LNCAP (cell line): ENCODE measurements at regions not wholly inside any gene's neighbourhood (a gene's known extent, or its start where the extent isn't known, plus 50 kb on each side); places are given as distances from the start of the nearest gene placed in this dataset.

ENCODE experiments used
- TF ChIP-seq, protein P1 (sequence below): fragments of 450-650 bp; IDR thresholded peaks from 2 replicates; pipeline ENCODE4 v1.5.1; 2017; ENCODE audit warnings: mild to moderate bottlenecking

DNA sequence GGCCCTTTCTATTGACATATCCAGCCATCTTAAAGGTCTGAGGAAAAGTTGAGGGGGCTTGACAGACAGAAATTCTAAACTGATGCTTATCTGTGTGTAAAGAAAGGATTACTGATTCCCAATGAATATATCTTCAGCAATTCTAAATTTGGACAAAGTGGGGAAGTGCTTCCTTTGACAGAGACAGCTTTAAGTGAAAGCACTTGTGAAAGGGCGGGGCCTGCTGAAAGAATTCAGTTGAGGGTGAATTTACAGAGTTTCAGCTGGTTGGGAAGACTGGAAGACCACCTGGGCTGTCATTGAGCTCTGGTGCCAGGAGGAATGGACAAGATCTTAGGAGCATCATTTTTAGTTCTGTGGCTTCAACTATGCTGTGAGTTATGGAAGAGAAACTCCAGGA is 412.5 kb upstream of the OR4E1 start:
- TF ChIP-seq, protein P1, sequence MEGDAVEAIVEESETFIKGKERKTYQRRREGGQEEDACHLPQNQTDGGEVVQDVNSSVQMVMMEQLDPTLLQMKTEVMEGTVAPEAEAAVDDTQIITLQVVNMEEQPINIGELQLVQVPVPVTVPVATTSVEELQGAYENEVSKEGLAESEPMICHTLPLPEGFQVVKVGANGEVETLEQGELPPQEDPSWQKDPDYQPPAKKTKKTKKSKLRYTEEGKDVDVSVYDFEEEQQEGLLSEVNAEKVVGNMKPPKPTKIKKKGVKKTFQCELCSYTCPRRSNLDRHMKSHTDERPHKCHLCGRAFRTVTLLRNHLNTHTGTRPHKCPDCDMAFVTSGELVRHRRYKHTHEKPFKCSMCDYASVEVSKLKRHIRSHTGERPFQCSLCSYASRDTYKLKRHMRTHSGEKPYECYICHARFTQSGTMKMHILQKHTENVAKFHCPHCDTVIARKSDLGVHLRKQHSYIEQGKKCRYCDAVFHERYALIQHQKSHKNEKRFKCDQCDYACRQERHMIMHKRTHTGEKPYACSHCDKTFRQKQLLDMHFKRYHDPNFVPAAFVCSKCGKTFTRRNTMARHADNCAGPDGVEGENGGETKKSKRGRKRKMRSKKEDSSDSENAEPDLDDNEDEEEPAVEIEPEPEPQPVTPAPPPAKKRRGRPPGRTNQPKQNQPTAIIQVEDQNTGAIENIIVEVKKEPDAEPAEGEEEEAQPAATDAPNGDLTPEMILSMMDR: no peak

DNA sequence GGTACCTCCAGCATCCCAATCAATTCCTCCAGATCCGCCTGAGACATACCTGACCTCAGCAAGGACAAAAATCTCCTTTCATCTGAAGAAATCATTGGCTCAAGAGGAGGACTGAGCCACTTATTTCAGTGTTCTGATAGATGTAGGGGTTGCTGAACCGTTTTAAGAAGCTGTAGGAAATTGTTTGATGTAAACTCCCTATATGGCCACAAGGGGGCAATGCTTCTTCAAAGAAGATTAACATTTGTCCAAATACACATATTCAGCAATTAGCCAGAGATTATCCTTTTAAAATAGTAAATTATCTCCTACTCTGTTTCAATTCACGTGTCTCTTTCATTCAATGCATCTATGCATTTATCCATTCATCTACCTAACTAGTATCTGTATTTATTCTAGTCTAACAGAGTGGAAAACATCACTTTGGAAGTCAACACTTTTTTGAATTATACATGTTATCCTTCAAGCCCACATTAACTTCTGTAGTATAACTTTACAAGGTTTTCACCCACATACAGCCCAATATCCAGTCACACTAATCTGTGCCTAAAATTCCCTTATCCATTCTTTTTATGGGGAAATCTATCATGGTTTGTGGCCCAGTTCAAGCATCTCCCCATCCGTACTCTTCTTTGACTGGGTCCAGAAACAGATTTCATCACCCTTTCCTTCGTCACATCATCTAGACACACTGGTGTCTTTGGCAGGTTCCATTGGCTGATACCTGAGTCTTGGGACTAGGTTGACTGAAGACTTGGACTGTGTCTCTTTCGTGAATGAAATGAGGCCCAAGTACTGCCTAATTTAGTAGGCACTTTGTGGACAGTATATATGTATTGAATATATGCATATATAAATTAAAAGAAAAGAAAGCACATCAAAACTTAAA is 411.0 kb upstream of the OR4E1 start:
- TF ChIP-seq, protein P1: peak; percentile 79

GRCh38 chr14:22081337-22081736 is 407.7 kb upstream of the OR4E1 start:
- TF ChIP-seq, protein P1: no peak

- TF ChIP-seq, protein P1: no peak
These were observed 406.1 kb upstream of the OR4E1 start for GRCh38 chr14:22079766-22080165.

DNA sequence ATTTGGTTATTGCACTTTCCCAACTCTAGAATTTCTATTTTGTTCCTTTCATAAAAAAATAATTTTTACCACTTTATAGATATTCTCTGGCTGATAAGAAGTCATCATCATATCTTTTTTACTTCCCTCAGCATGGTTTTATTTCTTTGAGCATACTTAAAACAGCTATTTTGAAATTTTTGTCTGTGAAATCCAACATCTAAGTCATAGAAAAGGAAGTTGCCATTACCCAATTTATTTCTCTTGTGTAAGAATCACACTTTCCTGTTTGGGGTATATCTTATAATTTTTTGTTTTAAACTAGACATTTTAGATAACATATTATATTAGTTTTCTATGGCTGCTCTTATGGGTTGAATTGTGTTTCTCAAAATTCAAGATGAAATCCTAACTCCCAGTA is 400.2 kb upstream of the OR4E1 start:
- TF ChIP-seq, protein P1: no peak

GRCh38 chr14:22071006-22071405 is 397.4 kb upstream of the OR4E1 start:
- TF ChIP-seq, protein P1: no peak

DNA sequence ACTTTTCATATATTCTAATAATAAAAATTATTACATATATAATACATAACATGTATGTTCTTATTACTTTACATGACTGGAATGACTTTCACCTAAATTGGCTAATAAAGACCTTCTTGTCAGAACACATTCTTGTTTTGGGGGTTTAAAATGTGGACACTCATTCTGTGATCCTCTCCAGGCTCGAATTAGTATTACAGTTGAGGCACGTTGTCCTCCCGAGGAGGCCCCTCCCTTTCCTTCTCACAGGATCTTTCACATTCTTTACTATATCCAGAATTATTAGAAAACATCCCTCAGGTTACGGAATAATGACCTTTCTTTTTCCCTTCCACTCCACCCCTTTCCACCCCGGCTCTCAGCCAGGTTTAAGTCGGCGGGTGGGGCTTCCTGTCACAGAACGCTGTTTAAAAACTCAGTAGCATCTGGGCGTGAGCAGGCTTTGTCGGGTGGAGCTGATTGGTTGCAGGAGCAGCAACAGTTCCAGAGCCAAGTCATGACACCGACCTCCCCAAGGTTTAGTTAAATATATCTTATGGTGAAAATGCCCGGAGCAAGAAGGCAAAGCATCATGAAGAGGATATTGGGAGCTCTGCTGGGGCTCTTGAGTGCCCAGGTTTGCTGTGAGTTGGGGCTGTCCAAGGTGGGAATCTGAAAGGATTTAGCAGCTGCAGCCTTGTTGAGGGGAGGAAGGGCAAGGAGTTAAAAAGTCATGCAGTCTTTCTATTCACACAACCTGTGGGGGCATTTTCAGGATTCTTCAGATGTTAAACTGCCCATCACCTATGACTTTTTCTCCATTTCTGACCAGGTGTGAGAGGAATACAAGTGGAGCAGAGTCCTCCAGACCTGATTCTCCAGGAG is 396.7 kb upstream of the OR4E1 start:
- TF ChIP-seq, protein P1: no peak
